ENCODE measurements at regions not wholly inside any gene's neighbourhood (a gene's known extent, or its start where the extent isn't known, plus 50 kb on each side); places are given as distances from the start of the nearest gene placed in this dataset.

DNA sequence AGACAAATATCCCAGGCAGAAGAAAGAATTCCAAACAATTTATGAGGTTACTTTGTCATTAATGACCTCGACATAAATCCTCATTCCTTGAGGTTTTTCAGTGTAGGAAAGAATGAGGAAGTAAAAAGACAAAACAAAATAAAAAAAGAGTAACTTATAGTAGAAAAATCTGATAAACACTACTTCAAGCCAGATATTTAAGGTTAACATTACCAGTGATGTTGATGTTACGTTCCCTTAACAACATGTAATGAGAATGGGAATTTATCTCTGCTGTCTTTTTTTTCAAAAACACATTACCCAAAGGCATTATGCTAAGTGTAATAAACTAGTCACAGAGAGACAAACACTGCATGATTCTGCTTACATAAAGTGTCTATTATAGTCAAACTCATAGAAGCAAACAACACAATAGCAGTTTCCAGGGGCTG lies 935.1 kb downstream of the SLITRK1 start:
- no peak for DNase-seq

DNA sequence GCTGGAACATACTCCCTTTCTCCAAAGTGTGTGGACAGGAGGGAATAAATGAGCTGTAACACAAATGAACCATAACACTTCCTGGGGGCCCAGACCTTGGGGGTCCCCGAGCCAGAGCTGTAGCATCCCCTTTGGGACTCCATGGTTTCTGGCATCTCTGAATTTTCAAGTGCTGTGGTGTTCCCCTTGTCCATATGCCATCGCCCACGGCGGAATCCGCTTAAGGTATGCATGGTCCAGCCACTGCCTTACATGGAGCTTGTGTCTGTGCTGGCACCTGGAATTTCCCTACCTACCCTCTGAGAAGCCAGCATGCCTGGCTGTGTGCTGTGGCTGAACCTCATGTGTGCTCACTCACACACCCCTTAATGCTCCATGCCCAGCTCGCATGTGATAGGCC lies 943.6 kb downstream of the SLITRK1 start:
- DNase-seq = no peak

DNA sequence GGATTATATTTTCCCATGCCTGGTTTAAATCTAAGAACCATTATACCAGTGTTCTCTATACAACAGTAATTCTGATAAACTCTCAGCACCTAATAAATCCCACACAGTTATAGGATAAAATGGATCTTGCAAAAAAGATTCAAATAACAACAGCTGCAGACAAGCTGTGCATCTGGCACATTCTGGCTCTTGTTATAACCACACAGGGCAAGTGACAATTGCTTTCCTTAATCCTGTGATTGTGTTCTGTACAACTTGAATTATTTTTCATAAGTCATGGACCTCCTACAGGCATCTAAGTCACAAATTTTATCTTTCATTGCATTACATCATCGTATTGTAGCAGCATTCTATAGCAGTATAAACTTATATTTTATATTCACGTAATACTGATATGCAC lies 948.3 kb downstream of the SLITRK1 start:
- no peak for DNase-seq

DNA sequence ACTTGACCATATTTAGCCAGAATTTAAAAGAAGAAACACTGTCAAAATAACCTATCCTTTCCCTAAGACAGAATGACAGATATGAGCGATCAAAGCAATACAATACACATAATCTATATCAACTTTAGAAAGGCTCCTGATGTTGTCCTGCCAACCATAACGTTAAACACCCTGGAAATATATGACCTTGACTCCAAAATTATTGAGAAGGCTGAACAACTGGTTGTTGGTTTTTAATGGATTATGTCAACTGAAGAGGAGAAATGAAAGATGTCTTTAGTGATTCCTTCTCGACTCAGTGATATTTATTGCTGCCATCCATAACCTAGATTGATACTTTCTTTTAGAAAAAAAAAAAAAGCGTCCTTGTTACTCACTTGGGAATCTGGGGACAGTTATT lies 957.2 kb downstream of the SLITRK1 start:
- no peak for DNase-seq

DNA sequence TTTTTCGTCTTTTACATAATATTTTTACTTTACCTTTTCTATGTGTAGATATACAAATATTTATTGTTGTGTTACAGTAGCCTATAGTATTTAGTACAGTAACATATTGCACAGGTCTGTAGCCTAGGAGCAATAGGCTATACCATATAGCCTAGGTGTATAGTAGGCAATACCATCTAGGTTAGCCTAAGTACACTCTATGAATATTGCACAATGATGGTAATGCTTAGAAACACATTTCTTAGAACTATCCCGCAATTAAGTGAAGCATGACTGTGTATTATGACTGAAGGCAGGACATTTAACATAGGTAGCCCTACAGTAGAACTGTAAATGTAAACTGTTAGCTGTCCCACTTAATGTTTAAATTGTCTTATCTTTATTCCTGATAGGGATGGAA lies 964.3 kb downstream of the SLITRK1 start:
- no peak for DNase-seq

DNA sequence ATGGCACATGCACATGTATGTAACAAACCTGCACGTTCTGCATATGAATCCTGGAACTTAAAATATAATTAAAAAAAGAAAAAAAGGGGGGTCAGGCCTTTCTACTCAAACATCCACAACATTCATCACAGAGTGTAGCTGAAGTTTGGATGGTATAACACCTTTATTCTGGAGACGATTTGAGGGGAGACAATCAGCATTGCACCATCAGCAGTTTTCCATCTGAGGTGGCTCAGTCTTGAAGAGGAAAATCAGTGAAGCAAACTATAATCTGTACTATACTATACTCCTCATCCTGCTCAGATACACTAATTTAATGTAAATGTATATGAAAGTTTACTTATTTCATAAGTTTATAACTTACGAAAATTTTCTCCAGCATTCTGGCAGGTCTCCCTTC lies 969.7 kb downstream of the SLITRK1 start:
- no peak for DNase-seq

DNA sequence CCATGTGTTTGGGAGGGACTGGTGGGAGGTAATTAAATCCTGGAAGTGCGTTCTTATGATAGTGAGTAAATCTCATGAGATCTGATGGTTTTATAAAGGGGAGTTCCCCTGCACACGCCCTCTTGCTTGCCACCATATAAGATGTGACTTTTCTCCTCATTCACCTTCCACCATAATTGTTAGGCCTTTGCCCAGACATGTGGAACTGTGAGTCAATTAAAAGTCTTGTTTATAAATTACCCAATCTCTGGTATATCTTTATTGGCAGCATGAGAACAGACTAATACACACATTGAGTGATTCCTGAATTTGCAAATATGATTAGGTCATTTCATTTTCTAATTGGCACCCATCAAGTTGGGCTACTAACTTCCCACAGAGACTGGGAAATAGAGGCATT lies 977.2 kb downstream of the SLITRK1 start:
- DNase-seq = no peak

DNA sequence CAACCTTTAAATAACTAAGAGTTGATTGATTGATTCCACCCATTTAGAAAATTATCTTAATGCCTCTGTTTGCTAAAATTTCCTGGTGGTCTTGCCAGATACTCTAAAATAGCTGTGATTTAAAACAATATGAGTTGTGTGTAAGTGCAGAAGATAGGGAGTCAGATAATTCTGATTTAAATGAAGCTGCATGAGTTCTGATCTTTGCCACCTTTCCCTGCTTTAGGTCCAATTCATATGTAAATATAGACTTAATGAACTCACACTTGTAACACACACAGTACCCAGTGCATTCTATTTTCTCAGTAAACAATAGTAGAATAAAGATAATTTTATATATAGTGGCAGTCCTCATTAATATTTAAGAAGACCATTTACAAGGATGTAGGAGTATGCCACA lies 981.8 kb downstream of the SLITRK1 start:
- DNase-seq = no peak

DNA sequence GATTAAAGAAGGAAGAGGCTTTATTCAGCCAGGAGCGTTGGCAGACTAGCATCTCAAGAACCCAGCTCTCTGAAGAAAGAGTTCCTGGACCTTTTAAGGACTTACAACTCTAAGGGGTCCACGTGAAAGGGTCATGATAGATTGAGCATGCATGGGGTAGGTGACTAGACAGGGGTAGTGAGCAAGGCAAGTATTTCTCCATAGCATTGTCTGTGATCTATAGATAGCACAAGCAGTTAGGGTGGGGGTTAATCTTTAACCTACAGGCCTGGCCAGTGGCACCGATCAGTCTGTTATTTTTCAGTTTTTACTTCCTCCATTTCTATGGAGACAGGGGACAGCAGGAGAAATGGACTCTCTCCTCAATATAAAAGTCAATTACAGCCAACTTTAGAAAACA lies 983.7 kb downstream of the SLITRK1 start:
- no peak for DNase-seq

DNA sequence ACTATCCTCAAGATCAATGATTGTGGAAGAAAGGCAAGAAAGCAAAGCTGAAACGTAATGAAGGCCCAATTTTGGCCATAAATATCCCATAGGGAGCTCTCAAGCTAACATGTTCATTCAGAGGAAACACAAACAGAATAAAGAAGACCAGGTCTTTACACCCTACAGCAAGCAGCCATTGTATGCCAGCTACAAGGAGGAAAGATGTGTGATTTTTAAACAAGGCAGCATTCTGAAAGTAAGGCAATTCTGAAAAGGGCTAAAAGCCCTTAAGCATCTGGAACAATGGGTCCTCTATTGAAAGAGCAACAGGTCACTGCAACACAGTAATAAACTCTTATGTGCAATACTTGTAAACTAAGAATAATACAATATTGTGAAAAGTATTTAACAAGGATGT lies 1002.4 kb downstream of the SLITRK1 start:
- no peak for DNase-seq

DNA sequence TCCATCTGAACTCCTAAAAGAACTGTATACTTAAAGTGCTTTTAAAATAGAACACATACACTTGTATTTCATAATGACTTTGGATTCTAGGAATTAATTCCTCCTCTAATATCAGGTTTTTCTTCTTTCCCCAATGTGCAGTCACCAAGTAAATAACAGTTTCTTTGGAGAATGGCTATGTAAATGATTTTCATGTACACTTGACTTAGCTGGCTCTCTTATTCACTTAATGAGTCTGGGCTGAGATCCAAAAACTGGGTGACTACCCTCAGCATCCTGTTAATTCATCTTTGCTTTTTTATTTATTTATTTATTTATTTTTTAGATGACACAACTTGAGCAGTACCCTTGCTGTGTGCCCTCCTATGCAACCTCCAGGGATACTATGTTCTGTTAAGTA lies 1003.7 kb downstream of the SLITRK1 start:
- DNase-seq = no peak

DNA sequence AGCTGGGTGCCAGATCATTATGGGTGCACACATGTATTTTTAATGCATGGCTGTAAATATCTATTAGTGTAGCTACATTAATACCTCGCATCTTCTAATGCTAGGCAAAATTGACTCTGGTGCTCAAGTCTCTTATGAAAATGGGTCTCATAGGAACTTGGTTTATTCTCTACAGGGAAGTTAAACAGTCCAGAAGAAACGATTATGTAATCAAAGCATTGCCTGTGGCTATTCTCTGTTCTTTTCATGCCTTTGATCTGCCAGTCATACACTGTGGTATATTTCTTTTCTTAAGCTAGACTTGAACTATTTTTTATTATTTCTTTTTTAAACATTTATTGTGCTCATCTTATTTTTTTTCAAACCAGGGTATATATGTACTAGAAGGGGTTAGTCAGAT lies 1015.0 kb downstream of the SLITRK1 start:
- DNase-seq = no peak

DNA sequence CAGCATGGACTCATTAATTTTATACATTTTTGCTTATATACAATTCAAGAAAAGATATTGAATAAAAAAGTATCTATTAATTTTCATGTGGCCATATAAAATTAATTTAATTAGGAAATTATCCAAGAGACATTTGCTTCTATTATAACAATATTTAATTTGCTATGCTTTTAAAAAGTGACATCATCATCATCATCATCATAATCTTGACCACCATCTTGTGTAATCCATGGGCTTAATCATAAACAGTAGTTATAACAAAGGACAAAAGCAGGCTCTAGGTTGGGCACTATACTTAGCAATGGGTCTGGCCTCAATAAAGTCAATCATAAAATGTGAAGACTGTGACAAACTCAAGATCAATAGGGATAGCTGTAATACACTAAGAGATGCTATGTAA lies 1031.6 kb downstream of the SLITRK1 start:
- DNase-seq = no peak

DNA sequence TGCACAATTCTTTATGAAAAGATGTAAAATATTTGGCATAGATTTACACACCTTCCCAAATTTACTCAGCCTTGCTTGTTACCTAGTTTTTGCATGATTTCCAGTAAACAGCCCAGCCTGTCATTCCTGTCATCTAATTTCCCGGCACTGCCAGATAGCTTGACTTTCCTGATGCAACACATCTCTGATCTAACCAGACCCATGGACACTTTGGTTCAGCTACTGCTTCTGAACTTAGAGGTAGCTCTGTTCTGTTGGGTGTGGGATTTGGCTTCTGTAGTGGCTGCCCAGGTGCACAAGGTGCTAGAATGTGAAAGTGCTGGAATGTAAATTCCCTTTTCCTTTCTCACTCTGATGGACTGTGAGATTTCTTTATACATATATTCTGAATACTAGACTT lies 1033.5 kb downstream of the SLITRK1 start:
- no peak for DNase-seq

DNA sequence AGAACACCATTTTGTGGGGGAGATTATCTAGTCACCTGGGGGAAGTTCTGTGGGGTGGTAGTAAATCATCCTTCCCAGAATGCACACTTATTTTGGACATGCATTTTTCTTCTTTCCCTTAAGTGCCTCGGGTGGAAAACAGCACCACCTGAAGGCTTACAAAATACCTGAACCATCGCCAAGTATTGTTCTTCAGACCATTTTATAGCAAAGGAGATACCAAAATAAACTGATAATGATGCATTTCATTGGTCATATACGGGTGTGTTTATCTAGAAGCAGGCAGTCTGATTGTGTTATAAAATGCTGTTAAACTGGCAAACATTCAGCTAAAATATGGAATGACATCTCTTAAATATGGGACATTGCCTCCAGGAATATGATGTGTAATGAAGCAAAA lies 1034.7 kb downstream of the SLITRK1 start:
- DNase-seq = no peak

DNA sequence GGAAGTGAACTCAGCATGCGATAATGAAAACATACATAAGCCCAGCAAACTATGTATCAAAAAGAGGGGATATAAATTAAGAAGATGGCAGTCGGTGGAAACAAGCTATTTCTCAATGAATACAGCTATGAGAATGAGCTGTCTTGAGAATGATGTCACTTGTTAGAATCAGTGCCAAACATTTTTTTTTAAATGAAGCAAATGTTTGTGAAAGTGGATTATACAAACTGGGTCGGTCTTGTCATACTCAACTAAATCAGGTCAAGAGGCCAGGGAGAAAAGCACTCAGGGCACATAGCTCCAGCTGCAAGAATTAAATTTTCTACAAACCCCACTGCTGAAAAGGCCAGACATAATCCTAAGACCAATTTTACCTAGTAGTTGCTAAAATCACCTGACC lies 1048.4 kb downstream of the SLITRK1 start:
- DNase-seq = no peak

DNA sequence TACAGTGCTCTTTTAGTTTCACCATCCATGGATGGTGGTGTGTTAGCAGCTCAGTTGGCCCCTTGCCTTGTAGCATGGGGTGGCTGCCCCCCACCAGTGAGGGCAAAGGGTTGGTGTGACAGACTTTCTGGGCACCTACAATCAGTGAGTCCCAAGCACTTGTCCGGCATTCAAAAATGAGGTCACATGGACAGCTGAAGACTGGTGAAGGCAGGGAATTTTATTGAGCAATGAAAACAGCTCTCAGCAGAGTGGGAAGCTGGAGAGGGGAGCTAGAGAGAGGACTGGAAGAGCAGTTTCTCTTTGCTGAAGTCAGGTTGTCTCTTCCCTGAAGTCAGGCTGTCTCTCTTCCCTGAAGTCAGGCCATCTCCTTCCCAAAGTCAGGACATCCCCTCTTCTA lies 1053.2 kb downstream of the SLITRK1 start:
- DNase-seq = no peak

DNA sequence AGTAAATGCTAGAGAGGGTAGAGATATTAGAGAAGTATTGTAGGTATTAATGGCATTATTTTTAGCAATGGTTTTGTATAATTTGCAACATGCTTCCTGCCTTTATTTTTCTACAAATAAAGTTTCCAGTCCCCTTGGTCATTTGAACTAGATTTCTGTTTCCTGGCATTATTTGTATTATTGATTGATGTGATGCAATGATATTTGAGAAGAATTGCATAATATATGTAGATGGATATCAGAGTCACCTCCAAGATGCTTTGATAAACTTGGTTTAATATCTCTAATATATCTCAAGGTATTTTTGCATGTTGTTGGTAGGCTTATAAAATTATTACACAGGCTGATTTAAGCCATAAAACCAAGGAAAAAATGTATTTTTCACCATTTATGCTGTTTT lies 1054.5 kb downstream of the SLITRK1 start:
- DNase-seq = no peak

DNA sequence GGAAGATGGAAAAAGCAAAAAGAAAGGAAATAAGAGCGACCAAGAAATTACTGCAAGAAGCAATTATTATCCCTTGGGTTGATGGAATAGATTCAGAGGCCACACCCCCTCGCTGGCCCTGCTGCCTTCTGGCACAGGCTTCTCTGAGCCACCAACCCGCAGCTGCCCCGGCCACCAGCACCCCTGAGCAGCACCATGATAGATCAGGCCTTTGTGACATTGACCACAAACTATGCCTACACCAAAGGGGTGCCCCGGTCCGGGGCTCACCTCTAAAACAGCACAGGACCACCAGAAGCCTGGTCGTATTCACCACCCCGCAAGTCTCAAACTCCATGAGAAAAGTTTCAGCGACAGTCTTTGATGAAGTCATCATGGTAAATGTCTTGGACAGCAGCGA lies 1059.3 kb downstream of the SLITRK1 start:
- DNase-seq = no peak

DNA sequence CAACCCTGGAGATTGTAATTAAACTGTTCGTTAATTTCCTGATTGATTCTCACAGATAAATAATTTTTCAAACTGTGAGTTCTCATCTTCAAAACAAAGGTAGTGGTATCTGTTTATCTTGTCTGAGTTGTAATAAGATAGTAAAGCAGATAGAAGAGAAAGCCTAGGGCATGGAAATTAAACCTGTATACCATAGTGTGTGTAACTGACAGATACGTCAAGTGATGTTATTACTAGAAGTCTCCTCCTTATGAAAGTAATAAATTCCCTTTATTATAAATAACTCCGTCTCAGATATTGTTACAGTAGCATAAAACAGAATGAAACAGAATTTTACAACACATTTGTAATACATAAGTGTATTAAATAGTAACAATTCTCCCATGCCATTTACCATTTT lies 1065.1 kb downstream of the SLITRK1 start:
- DNase-seq = no peak

DNA sequence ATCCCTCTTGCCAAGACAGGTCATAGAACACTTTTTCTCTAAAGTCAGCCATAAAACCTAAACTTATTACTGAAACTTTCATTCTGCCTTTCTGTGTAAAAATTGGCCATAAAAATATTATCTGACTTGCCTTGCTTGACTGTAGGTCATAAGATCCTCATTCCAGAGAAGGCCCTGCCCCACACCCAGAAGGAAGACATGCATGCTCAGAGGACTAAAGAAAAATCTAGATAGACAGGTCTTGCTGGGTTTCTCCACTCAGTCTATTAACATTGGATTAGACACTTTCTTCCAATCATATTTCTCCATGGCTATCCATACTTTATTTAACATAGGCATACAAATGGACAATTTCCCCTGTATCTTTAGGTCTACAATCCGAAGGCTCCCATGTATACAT lies 1066.5 kb downstream of the SLITRK1 start:
- DNase-seq = no peak

DNA sequence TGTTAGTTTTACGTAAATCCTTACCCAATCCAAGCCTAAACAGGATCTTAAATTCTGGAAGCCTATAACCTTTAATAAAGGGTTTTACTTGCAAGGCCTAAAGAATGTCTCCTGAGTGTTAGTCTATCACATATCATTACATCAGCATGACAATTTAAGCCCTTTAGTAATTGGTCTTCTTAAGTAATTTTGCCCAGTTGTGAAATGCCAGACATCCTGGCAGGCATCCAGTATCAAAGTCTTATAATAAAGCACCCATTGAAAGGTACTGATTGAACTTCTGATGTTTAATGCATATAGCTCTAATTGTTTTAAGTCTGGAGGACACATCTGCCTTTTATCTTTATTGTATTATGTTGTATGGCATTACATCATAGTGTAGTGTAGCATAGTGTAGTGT lies 1078.9 kb downstream of the SLITRK1 start:
- DNase-seq = no peak

DNA sequence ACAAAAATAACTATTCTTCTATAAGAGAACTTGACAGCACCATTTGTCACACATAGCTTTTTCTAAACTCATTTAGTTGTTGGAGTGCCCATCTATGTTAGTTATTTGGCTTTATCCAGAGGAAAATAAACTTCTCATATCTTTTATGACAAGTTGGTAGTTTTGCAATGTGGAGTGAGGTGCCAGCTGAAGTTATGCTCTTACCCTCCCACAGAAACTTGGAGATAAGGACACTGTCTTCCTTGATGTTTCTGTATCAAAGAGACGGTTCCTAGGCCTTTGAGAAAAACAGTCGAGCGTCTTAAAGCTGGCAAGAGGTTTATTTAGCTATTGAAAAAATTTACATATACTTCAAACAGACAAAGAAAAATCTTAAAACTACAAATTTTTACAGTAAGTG lies 1079.7 kb downstream of the SLITRK1 start:
- DNase-seq = no peak

DNA sequence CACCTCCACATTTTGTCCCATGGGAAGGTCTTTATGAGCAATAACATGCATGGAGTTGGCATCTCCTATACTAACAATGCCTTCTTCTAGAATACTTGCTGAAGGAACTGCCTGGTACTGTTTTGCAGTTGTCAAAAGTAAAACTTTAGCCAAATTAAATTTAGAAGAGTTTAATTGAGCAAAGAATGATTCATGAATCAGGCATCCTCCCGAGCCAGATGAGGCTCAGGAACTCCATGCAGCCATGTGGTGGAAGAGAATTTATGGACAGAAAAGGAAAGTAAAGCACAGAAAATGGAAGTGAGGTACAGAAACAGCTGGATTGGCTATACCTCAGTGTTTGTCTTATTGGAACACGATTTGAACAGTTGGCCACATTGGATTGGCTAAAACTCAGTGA lies 1081.9 kb downstream of the SLITRK1 start:
- no peak for DNase-seq

DNA sequence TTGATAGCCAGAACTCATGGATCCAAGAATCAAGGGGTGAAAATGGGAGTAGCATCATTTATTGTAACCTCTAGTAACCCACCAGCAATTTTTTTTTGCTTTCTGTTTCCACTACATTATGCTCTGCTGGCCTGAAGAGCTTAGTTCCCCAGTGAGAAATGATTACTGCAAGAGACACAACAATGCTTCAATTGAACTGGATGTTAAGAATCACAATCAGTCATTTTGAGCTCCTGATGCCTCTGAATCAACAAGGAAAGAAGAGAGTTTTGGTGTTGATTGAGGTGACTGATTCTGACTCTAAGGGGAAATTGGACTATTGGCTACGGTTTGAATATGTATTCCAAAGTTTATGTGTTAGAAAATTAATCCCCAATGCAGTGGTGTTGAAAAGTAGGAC lies 1084.4 kb downstream of the SLITRK1 start:
- DNase-seq = no peak

DNA sequence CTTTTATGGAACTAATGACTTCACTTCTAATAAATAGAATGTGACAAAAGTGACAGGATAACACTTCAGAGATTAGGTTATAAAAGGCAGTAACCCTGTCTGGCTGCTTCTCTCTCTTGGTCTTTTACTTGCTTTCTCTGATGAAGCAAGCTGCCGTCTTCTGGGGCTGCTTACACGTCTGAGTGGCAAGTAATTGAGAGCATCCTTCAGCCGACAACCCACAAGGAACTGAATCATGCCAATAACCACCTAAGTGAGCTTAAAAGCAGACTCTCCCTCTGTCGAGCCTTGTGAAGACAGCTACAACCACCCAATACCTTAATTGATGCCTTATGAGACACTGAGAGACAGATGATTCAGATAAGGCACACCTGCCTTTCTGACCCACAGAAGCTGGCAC lies 1091.2 kb downstream of the SLITRK1 start:
- DNase-seq = no peak

Measured in T-helper 1 cell (primary cell).